Caki2 (cell line): ENCODE measurements at regions not wholly inside any gene's neighbourhood (a gene's known extent, or its start where the extent isn't known, plus 50 kb on each side); places are given as distances from the start of the nearest gene placed in this dataset.
A peak's percentile ranks its signal among the peaks of the same experiment; 100 is the strongest.

ENCODE experiments used
- DNase-seq: peaks from one replicate; pipeline ENCODE4 v3.0.0-alpha.2; 2015; ENCODE audit warnings: low read depth
- in situ Hi-C: cut with HindIII; loops from 2 replicates; pipeline ENCODE4 v1.10.0; 2016; ENCODE audit warnings: low sequenced_read_pairs, low pct_unique_long_range_greater_than_20kb, mixed read lengths

GRCh38 chr1:59022199-59022598 is 238.4 kb upstream of the JUN start:
- in situ Hi-C loops, result no loop called here
- DNase-seq, result no peak

GRCh38 chr1:59022799-59023198 is 239.0 kb upstream of the JUN start:
- no peak for DNase-seq
- in situ Hi-C loops, result no loop called here

GRCh38 chr1:59025201-59025600 is 241.4 kb upstream of the JUN start:
- in situ Hi-C loops, result no loop called here
- DNase-seq, result no peak

GRCh38 chr1:59025898-59026426 is 242.1 kb upstream of the JUN start:
- DNase-seq, result no peak
- in situ Hi-C loops, result no loop called here

- in situ Hi-C loops, result no loop called here
- DNase-seq, result no peak
Observed at GRCh38 chr1:59026472-59026948, 242.7 kb upstream of the JUN start.

- in situ Hi-C loops, result no loop called here
Observed at GRCh38 chr1:59027177-59027576, 243.3 kb upstream of the JUN start.

GRCh38 chr1:59028048-59028447 is 244.2 kb upstream of the JUN start:
- no peak for DNase-seq
- in situ Hi-C loops, result no loop called here

More at GRCh38 chr1:59027177-59027576, 243.3 kb upstream of the JUN start:
- no peak for DNase-seq

GRCh38 chr1:59029411-59030167 is 245.7 kb upstream of the JUN start:
- peak; percentile 54 for DNase-seq
- in situ Hi-C loops, result no loop called here

GRCh38 chr1:59032228-59032627 is 248.4 kb upstream of the JUN start:
- in situ Hi-C loops, result no loop called here
- no peak for DNase-seq

GRCh38 chr1:59033761-59034160 is 249.9 kb upstream of the JUN start:
- in situ Hi-C loops, result no loop called here
- no peak for DNase-seq

GRCh38 chr1:59034925-59035324 is 251.1 kb upstream of the JUN start:
- in situ Hi-C loops, result no loop called here
- no peak for DNase-seq

- no peak for DNase-seq
- in situ Hi-C loops, result no loop called here
Observed at GRCh38 chr1:59039551-59039950, 255.7 kb upstream of the JUN start.

GRCh38 chr1:59040486-59040885 is 256.4 kb upstream of the FGGY start:
- in situ Hi-C loops, result no loop called here

GRCh38 chr1:59041646-59042277 is 255.1 kb upstream of the FGGY start:
- DNase-seq, result no peak
- in situ Hi-C loops, result no loop called here

More at GRCh38 chr1:59040486-59040885, 256.4 kb upstream of the FGGY start:
- DNase-seq, result no peak

GRCh38 chr1:59043796-59044195 is 253.1 kb upstream of the FGGY start:
- peak; percentile 40 for DNase-seq
- in situ Hi-C loops, result no loop called here

GRCh38 chr1:59044535-59045121 is 252.3 kb upstream of the FGGY start:
- in situ Hi-C loops, result no loop called here

GRCh38 chr1:59045137-59045536 is 251.8 kb upstream of the FGGY start:
- DNase-seq, result no peak
- in situ Hi-C loops, result no loop called here

More at GRCh38 chr1:59044535-59045121, 252.3 kb upstream of the FGGY start:
- no peak for DNase-seq

GRCh38 chr1:59045636-59046035 is 251.3 kb upstream of the FGGY start:
- no peak for DNase-seq
- in situ Hi-C loops, result no loop called here

GRCh38 chr1:59046134-59046533 is 250.8 kb upstream of the FGGY start:
- DNase-seq, result no peak
- in situ Hi-C loops, result no loop called here
